ENCODE measurements at regions not wholly inside any gene's neighbourhood (a gene's known extent, or its start where the extent isn't known, plus 50 kb on each side); places are given as distances from the start of the nearest gene placed in this dataset.

DNA sequence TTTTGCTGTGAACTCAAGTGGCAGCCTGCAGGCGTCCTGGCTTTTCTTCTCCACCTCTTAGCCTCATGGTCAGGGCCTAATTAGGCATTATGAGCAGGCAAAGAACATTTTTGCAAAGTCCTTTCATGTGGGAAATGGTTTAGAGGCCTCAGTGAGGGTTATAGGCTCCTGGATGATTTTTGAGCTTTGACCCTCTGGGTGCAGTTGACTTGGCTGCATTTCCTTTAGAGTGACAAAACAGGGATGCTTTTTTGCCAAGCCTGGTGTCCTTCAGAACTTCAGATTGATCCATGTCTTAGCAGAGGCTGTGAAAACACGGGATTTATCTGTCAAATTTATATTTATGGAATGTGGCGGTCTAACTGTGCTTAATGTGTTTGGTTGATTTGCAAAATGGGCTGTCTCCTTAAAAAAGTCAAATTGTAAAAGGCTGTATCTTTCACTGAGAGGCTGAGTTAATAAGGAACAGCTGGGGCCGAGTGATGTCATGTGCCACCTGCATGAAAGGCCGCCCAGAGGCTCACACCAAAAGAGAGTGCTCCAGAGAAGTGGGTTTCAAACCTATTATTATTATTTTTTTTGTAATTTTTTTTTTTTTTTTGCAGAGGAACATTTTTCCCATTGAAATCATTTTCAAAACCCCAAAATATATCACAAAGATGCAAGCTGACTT, 192.2 kb upstream of the ARX start:
- no peak for FAIRE-seq
- no peak for TF ChIP-seq EZH2 (IDR thresholded peaks at IDR 0.05; ENCODE audit: low read length)
- TF ChIP-seq, protein P1, sequence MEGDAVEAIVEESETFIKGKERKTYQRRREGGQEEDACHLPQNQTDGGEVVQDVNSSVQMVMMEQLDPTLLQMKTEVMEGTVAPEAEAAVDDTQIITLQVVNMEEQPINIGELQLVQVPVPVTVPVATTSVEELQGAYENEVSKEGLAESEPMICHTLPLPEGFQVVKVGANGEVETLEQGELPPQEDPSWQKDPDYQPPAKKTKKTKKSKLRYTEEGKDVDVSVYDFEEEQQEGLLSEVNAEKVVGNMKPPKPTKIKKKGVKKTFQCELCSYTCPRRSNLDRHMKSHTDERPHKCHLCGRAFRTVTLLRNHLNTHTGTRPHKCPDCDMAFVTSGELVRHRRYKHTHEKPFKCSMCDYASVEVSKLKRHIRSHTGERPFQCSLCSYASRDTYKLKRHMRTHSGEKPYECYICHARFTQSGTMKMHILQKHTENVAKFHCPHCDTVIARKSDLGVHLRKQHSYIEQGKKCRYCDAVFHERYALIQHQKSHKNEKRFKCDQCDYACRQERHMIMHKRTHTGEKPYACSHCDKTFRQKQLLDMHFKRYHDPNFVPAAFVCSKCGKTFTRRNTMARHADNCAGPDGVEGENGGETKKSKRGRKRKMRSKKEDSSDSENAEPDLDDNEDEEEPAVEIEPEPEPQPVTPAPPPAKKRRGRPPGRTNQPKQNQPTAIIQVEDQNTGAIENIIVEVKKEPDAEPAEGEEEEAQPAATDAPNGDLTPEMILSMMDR (optimal IDR thresholded peaks at IDR 0.05 in 1 of 3, IDR thresholded peaks at IDR 0.05 in 1 of 3, conservative IDR thresholded peaks at IDR 0.05 in 1 of 3; ENCODE audit: extremely low read depth in 1 of 3, insufficient read depth in 2 of 3, low read length in 3 of 3), result no peak
- Histone ChIP-seq H3K4me3 (ENCODE audit: control insufficient read depth in 2 of 3, extremely low read depth in 1 of 3, insufficient read depth in 2 of 3, low read depth in 1 of 3, low read length in 3 of 3) (no peak overlapping the region), H3K4me1 (ENCODE audit: control insufficient read depth, extremely low read depth, insufficient read depth, low read length) (peaks cover 8% of the 10 kb centered on the region), H4K20me1 (ENCODE audit: control insufficient read depth, extremely low read depth, insufficient read depth, low read length) (no peaks in the 10 kb centered on the region), H3K79me2 (ENCODE audit: control insufficient read depth, insufficient read depth, low read length) (no peaks in the 10 kb centered on the region), H3K4me2 (ENCODE audit: control insufficient read depth, extremely low read depth, insufficient read depth, low read depth, low read length) (no peak overlapping the region), H2AFZ (ENCODE audit: control insufficient read depth, low read length) (no peak overlapping the region), H3K36me3 (ENCODE audit: control insufficient read depth in 2 of 2, extremely low read depth in 1 of 2, insufficient read depth in 2 of 2, low read length in 2 of 2) (no peaks in the 10 kb centered on the region), H3K9me1 (ENCODE audit: control insufficient read depth, extremely low read depth, insufficient read depth, low read length) (no peaks in the 10 kb centered on the region), H3K9ac (ENCODE audit: control insufficient read depth, extremely low read depth, insufficient read depth, low read length) (no peak overlapping the region), H3K27ac (ENCODE audit: control insufficient read depth, insufficient read depth, low read length) (no peak overlapping the region), H3K9me3 (ENCODE audit: control insufficient read depth, low read depth, low read length) (no peaks in the 10 kb centered on the region), H3K27me3 (ENCODE audit: control insufficient read depth, extremely low read depth, insufficient read depth, low read length) (no peaks in the 10 kb centered on the region)
- no peak for DNase-seq (ENCODE audit: low read depth, low spot score)
- dilution Hi-C loops (cut with MboI; ENCODE audit: extremely low pct_ligation_motif_present, low sequenced_read_pairs), result no loop called here

DNA sequence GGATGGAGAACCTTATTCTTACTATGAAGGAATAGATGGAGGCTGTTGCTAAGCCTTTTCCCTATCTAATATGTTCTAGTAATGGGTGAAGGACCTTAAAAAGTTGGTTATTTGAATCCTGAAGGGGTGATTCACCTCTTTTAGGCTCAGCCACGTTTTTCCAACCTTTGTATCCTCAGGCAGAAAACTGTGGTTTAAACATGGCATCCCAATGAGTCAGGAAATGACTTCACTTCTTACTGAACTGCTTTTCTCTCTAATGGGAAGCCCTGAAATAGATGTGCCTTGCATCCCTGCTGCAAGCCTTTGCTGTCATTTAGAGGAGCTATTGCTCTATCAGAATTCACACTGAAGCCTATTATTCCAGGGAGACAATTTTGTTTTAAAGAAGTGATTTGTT, 191.0 kb upstream of the ARX start:
- peak; percentile 70 for FAIRE-seq
- TF ChIP-seq EZH2 (IDR thresholded peaks at IDR 0.05; ENCODE audit: low read length), result no peak
- TF ChIP-seq, protein P1 (optimal IDR thresholded peaks at IDR 0.05 in 1 of 3, IDR thresholded peaks at IDR 0.05 in 1 of 3, conservative IDR thresholded peaks at IDR 0.05 in 1 of 3; ENCODE audit: extremely low read depth in 1 of 3, insufficient read depth in 2 of 3, low read length in 3 of 3), result peak in 1 of 3 experiments; percentile 8
- Histone ChIP-seq H3K27me3 (ENCODE audit: control insufficient read depth, extremely low read depth, insufficient read depth, low read length) (no peaks in the 10 kb centered on the region), H3K4me1 (ENCODE audit: control insufficient read depth, extremely low read depth, insufficient read depth, low read length) (peaks cover 8% of the 10 kb centered on the region), H3K9ac (ENCODE audit: control insufficient read depth, extremely low read depth, insufficient read depth, low read length) (no peak overlapping the region), H3K36me3 (ENCODE audit: control insufficient read depth in 2 of 2, extremely low read depth in 1 of 2, insufficient read depth in 2 of 2, low read length in 2 of 2) (no peaks in the 10 kb centered on the region), H4K20me1 (ENCODE audit: control insufficient read depth, extremely low read depth, insufficient read depth, low read length) (no peaks in the 10 kb centered on the region), H3K79me2 (ENCODE audit: control insufficient read depth, insufficient read depth, low read length) (no peaks in the 10 kb centered on the region), H3K9me3 (ENCODE audit: control insufficient read depth, low read depth, low read length) (no peaks in the 10 kb centered on the region), H3K9me1 (ENCODE audit: control insufficient read depth, extremely low read depth, insufficient read depth, low read length) (no peaks in the 10 kb centered on the region), H2AFZ (ENCODE audit: control insufficient read depth, low read length) (no peak overlapping the region), H3K4me3 (ENCODE audit: control insufficient read depth in 2 of 3, extremely low read depth in 1 of 3, insufficient read depth in 2 of 3, low read depth in 1 of 3, low read length in 3 of 3) (no peak overlapping the region), H3K4me2 (ENCODE audit: control insufficient read depth, extremely low read depth, insufficient read depth, low read depth, low read length) (no peak overlapping the region), H3K27ac (ENCODE audit: control insufficient read depth, insufficient read depth, low read length) (no peak overlapping the region)
- DNase-seq (ENCODE audit: low read depth, low spot score), result peak; percentile 19
- dilution Hi-C loops (cut with MboI; ENCODE audit: extremely low pct_ligation_motif_present, low sequenced_read_pairs), result no loop called here
